Mucosa of descending colon (tissue), 3 donors: ENCODE measurements at regions not wholly inside any gene's neighbourhood (a gene's known extent, or its start where the extent isn't known, plus 50 kb on each side); places are given as distances from the start of the nearest gene placed in this dataset.

Experiments used
- ATAC-seq: fragments of 200-7000 bp; cut with Tn5 transposase; one replicate; pipeline ENCODE4 v1.9.1; 2020; ENCODE audit warnings: mild to moderate bottlenecking, moderate library complexity
- DNase-seq, 3 donors: peaks; one replicate each; pipeline ENCODE4 v3.0.0-alpha.2; 2020
- H3K36me3 ChIP-seq: fragments of 200-600 bp; one replicate; pipeline ENCODE4 v1.8.0; 2021; ENCODE audit warnings: low read depth, mild to moderate bottlenecking
- H3K4me1 ChIP-seq: fragments of 200-600 bp; one replicate; pipeline ENCODE4 v1.8.0; 2021; ENCODE audit warnings: low read depth, mild to moderate bottlenecking
- H3K4me3 ChIP-seq: fragments of 200-600 bp; one replicate; pipeline ENCODE4 v1.8.0; 2021; ENCODE audit warnings: mild to moderate bottlenecking
- H3K9me3 ChIP-seq: fragments of 200-600 bp; one replicate; pipeline ENCODE4 v1.8.0; 2021; ENCODE audit warnings: mild to moderate bottlenecking
- CTCF ChIP-seq: fragments of 200-600 bp; IDR thresholded peaks from one replicate; pipeline ENCODE4 v1.8.0; 2022; ENCODE audit warnings: antibody characterized with exemption, mild to moderate bottlenecking
- intact Hi-C, 2 donors: fragments of 100-400 bp; cut with DNase I in 1 of 2; cut with micrococcal nuclease in 1 of 2; formaldehyde crosslinking; loops; one replicate each; pipeline versions ENCODE4 v1.11.0 to v1.11.1; 2022; cut with DNase I, micrococcal nuclease
- donor health status: DM: no; HTN: no; CAD: no; lungs with moderate emphysema.
- donor health status: DM: no; HTN: no; CAD: no.
- donor health status: DM: no; HTN: yes; CAD: no.

GRCh38 chr3:72013084-72013483 lies 228.1 kb upstream of the PROK2 start:
- Histone ChIP-seq H3K4me1 (no peaks in the 10 kb centered on the region), H3K4me3 (no peak overlapping the region), H3K36me3 (no peaks in the 10 kb centered on the region), H3K9me3 (no peaks in the 10 kb centered on the region)
- intact Hi-C loops, result no loop called here
- TF ChIP-seq CTCF, result no peak
- ATAC-seq (peak; percentile 30), DNase-seq (no peak)

- Histone ChIP-seq H3K4me1 (no peaks in the 10 kb centered on the region), H3K4me3 (no peak overlapping the region), H3K36me3 (no peaks in the 10 kb centered on the region), H3K9me3 (no peaks in the 10 kb centered on the region)
- DNase-seq (no peak), ATAC-seq (no peak)
- intact Hi-C loops, result no loop called here
- no peak for TF ChIP-seq CTCF
These were observed 227.4 kb upstream of the PROK2 start for GRCh38 chr3:72012363-72012762.

- no peaks in the 10 kb centered on the region for H3K9me3 ChIP-seq
- DNase-seq (no peak), ATAC-seq (no peak)
- H3K4me3 ChIP-seq, result no peak overlapping the region
- intact Hi-C loops, result no loop called here
- no peaks in the 10 kb centered on the region for H3K36me3 ChIP-seq
- TF ChIP-seq CTCF, result no peak
- H3K4me1 ChIP-seq, result no peaks in the 10 kb centered on the region
These were observed 226.5 kb upstream of the PROK2 start for GRCh38 chr3:72011485-72011884.

- peak; percentile 19 for ATAC-seq
- no peaks in the 10 kb centered on the region for H3K36me3 ChIP-seq
- no peak for DNase-seq
- intact Hi-C loops, result no loop called here
- H3K4me3 ChIP-seq, result no peak overlapping the region
- H3K4me1 ChIP-seq, result no peaks in the 10 kb centered on the region
- H3K9me3 ChIP-seq, result no peaks in the 10 kb centered on the region
- TF ChIP-seq CTCF, result no peak
These were observed 225.0 kb upstream of the PROK2 start for GRCh38 chr3:72009851-72010443.

GRCh38 chr3:72008226-72008996 lies 223.5 kb upstream of the PROK2 start:
- TF ChIP-seq CTCF, result no peak
- Histone ChIP-seq H3K9me3 (no peaks in the 10 kb centered on the region), H3K4me3 (no peak overlapping the region), H3K4me1 (no peaks in the 10 kb centered on the region), H3K36me3 (no peaks in the 10 kb centered on the region)
- intact Hi-C loops, result no loop called here
- DNase-seq (no peak), ATAC-seq (peak; percentile 18)
